ENCODE measurements at regions not wholly inside any gene's neighbourhood (a gene's known extent, or its start where the extent isn't known, plus 50 kb on each side); places are given as distances from the start of the nearest gene placed in this dataset.

- CTCF ChIA-PET, result no interaction called here
- POLR2A ChIA-PET, result no interaction called here
Observed at GRCh38 chr19:23851966-23852365, 62.7 kb upstream of the ZNF726 start.

More at GRCh38 chr19:23851966-23852365, 62.7 kb upstream of the ZNF726 start:
- BruUV-seq (replicated peaks), result no TSS peak
- Histone ChIP-seq H3K4me3 (replicated peaks in 1 of 3; ENCODE audit: insufficient read depth in 1 of 3, low read depth in 1 of 3, low read length in 3 of 3) (no peak overlapping the region), H3K9ac (replicated peaks; ENCODE audit: extremely low read depth, insufficient read depth, low read length) (no peak overlapping the region), H2AFZ (ENCODE audit: low read depth, low read length) (no peak overlapping the region), H3K9me1 (replicated peaks; ENCODE audit: control insufficient read depth, extremely low read depth, insufficient read depth, low read length) (no peaks in the 10 kb centered on the region), H3K79me2 (ENCODE audit: control insufficient read depth, insufficient read depth, low read length) (no peaks in the 10 kb centered on the region), H3K9me3 (replicated peaks; ENCODE audit: control insufficient read depth, insufficient read depth, low read length) (no peaks in the 10 kb centered on the region), H3K36me3 (ENCODE audit: control insufficient read depth in 2 of 2, extremely low read depth in 1 of 2, insufficient read depth in 2 of 2, low read length in 2 of 2) (no peaks in the 10 kb centered on the region), H3K27ac (ENCODE audit: insufficient read depth, low read depth, low read length) (no peak overlapping the region), H3K4me1 (ENCODE audit: control insufficient read depth, extremely low read depth, insufficient read depth, low read length) (no peaks in the 10 kb centered on the region), H3K27me3 (ENCODE audit: control insufficient read depth in 2 of 2, insufficient read depth in 2 of 2, low read length in 2 of 2) (no peaks in the 10 kb centered on the region), H4K20me1 (replicated peaks; ENCODE audit: control insufficient read depth, extremely low read depth, insufficient read depth, low read length) (no peaks in the 10 kb centered on the region), H3K4me2 (ENCODE audit: insufficient read depth, low read length) (no peak overlapping the region)
- intact Hi-C loops (cut with micrococcal nuclease) (no loop called here), dilution Hi-C loops (cut with MboI; ENCODE audit: extremely low pct_ligation_motif_present, low sequenced_read_pairs) (no loop called here)
- TF ChIP-seq EZH2 (IDR thresholded peaks at IDR 0.05; ENCODE audit: borderline replicate concordance, low read depth, low read length, severe bottlenecking) (no peak), JUN (IDR thresholded peaks at IDR 0.05; ENCODE audit: borderline replicate concordance, insufficient read depth, insufficient read length, low read depth) (no peak), CTCF (IDR thresholded peaks at IDR 0.05; ENCODE audit: extremely low read depth in 1 of 2, insufficient read depth in 1 of 2, low read depth in 1 of 2, low read length in 2 of 2) (no peak), MYC (IDR thresholded peaks at IDR 0.05; ENCODE audit: low read depth, low read length) (no peak), POLR2AphosphoS5 (IDR thresholded peaks at IDR 0.05; ENCODE audit: insufficient read depth, low read depth, low read length) (no peak), MAX (IDR thresholded peaks at IDR 0.05; ENCODE audit: insufficient read depth, insufficient read length) (no peak), FOS (IDR thresholded peaks at IDR 0.05; ENCODE audit: borderline replicate concordance, insufficient read depth, low read length) (no peak), POLR2A (IDR thresholded peaks at IDR 0.05; ENCODE audit: low read depth, low read length) (no peak), GATA2 (IDR thresholded peaks at IDR 0.05; ENCODE audit: insufficient read depth, insufficient read length, low read depth, low read length) (no peak)
- DNase-seq (ENCODE audit: low read depth, low spot score) (no peak), FAIRE-seq (no peak)

Measured in endothelial cell of umbilical vein (primary cell).